ENCODE measurements at regions not wholly inside any gene's neighbourhood (a gene's known extent, or its start where the extent isn't known, plus 50 kb on each side); places are given as distances from the start of the nearest gene placed in this dataset.

- TF ChIP-seq MLXIP (CRISPR knock-in tag; IDR thresholded peaks at IDR 0.05; ENCODE audit: borderline replicate concordance) (no peak), MAFG (CRISPR knock-in tag; IDR thresholded peaks at IDR 0.05) (no peak), NFE2L1 (CRISPR knock-in tag; IDR thresholded peaks at IDR 0.05; ENCODE audit: borderline replicate concordance) (no peak), ZC3H4 (CRISPR knock-in tag; IDR thresholded peaks at IDR 0.05; ENCODE audit: borderline replicate concordance) (0 out of 2 replicates have a peak, but pooled peaks have one; percentile 12), UBTF (CRISPR knock-in tag; IDR thresholded peaks at IDR 0.05) (peak; percentile 32), RBFOX2 (IDR thresholded peaks at IDR 0.05; ENCODE audit: low read depth, low read length) (peak; percentile 87), GABPB1 (CRISPR knock-in tag; IDR thresholded peaks at IDR 0.05) (peak; percentile 65), STAT6 (CRISPR knock-in tag; IDR thresholded peaks at IDR 0.05; ENCODE audit: borderline replicate concordance) (no peak), JUND (CRISPR knock-in tag; IDR thresholded peaks at IDR 0.05) (no peak), FIP1L1 (IDR thresholded peaks at IDR 0.05; ENCODE audit: borderline replicate concordance, insufficient read depth, low read depth, low read length) (no peak), MTF2 (CRISPR knock-in tag; IDR thresholded peaks at IDR 0.05; ENCODE audit: borderline replicate concordance) (no peak), ZNF124 (CRISPR knock-in tag; IDR thresholded peaks at IDR 0.05) (no peak), NR2C2 (CRISPR knock-in tag; IDR thresholded peaks at IDR 0.05; ENCODE audit: borderline replicate concordance) (peak; percentile 45; the same call in 1 of the 2 replicates), FOXA1 (IDR thresholded peaks at IDR 0.05) (no peak), FOXA1 (CRISPR knock-in tag; IDR thresholded peaks at IDR 0.05) (no peak), ZBTB34 (CRISPR knock-in tag; IDR thresholded peaks at IDR 0.05) (no peak), CCDC6 (CRISPR knock-in tag; IDR thresholded peaks at IDR 0.05) (peak; percentile 11; the same call in 1 of the 2 replicates), YY1 (IDR thresholded peaks at IDR 0.05; ENCODE audit: insufficient read depth, insufficient replicate concordance, low read depth, low read length) (no peak), XBP1 (CRISPR knock-in tag; IDR thresholded peaks at IDR 0.05) (no peak), PTBP1 (IDR thresholded peaks at IDR 0.05; ENCODE audit: low read depth, low read length, poor library complexity, severe bottlenecking) (no peak)
Measured at GRCh38 chrX:40176351-40177116, 78.8 kb upstream of the BCOR start (continued).

All from HepG2 (cell line).